ENCODE measurements at regions not wholly inside any gene's neighbourhood (a gene's known extent, or its start where the extent isn't known, plus 50 kb on each side); places are given as distances from the start of the nearest gene placed in this dataset.
"Not testable (repeated sequence)": the region's sequence is repeated elsewhere in the genome, so short reads cannot be mapped to it uniquely, and the experiment has no call there.

GRCh38 chr10:51010977-51011376 lies 63.3 kb upstream of the PRKG1 start:
- Histone ChIP-seq H3K4me1 (ENCODE audit: control insufficient read depth in 2 of 2, insufficient read depth in 2 of 2, low read length in 2 of 2) (no peaks in the 10 kb centered on the region), H3K9me3 (ENCODE audit: control insufficient read depth in 2 of 2, low read length in 2 of 2) (no peaks in the 10 kb centered on the region), H3K36me3 (ENCODE audit: control insufficient read depth in 2 of 2, insufficient read depth in 2 of 2, low read length in 2 of 2) (no peaks in the 10 kb centered on the region), H3K27me3 (ENCODE audit: control insufficient read depth in 2 of 2, insufficient read depth in 2 of 2, low read length in 2 of 2) (no peaks in the 10 kb centered on the region), H3K4me3 (ENCODE audit: low read length in 2 of 2) (no peak overlapping the region), H3K9ac (ENCODE audit: low read depth in 1 of 2, low read length in 2 of 2) (no peak overlapping the region), H3K27ac (ENCODE audit: low read depth in 2 of 2, low read length in 2 of 2) (no peak overlapping the region)

- Histone ChIP-seq H3K36me3 (ENCODE audit: control insufficient read depth in 2 of 2, insufficient read depth in 2 of 2, low read length in 2 of 2) (no peaks in the 10 kb centered on the region), H3K9me3 (ENCODE audit: control insufficient read depth in 2 of 2, low read length in 2 of 2) (no peaks in the 10 kb centered on the region)
Observed at GRCh38 chr10:51012073-51012472, 62.2 kb upstream of the PRKG1 start.

DNA sequence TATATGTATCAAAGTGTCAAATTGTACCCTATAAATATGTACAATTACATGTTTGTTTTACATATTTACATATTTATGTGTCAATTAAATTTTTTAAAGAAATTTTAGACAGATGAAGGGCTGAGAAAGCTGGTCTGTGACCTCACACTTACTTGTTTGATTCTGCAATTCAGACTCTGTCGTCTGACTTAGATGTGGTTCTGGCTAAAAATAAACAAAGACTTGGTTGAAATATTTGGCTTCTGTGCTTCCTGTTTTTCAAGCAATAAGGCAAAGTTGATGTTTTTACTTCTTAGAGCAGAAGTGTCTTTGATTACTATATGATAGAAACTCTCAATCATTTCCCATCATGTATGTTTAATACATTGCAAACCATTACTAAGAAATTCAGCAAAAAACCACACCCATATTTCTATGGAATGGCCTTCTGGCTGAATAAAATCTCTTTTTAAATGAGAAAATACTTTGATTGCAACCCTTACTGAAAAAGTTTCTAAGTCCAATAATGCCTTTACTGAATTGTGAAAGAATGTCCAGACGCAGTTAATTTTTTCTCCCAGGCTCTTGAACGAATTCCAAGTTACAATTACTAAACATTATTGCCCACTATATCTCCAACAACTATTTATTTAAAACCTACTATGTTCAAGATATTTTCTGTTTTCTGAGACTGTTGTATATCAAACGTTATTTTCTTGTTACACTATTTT lies 59.5 kb upstream of the PRKG1 start:
- no peaks in the 10 kb centered on the region for H3K4me1 ChIP-seq (ENCODE audit: control insufficient read depth in 2 of 2, insufficient read depth in 2 of 2, low read length in 2 of 2)
- H3K27ac ChIP-seq (ENCODE audit: low read depth in 2 of 2, low read length in 2 of 2): no peak overlapping the region
- H3K4me3 ChIP-seq (ENCODE audit: low read length in 2 of 2): no peak overlapping the region
- no peaks in the 10 kb centered on the region for H3K9me3 ChIP-seq (ENCODE audit: control insufficient read depth in 2 of 2, low read length in 2 of 2)
- H3K36me3 ChIP-seq (ENCODE audit: control insufficient read depth in 2 of 2, insufficient read depth in 2 of 2, low read length in 2 of 2): no peaks in the 10 kb centered on the region
- H3K27me3 ChIP-seq (ENCODE audit: control insufficient read depth in 2 of 2, insufficient read depth in 2 of 2, low read length in 2 of 2): no peaks in the 10 kb centered on the region
- H3K9ac ChIP-seq (ENCODE audit: low read depth in 1 of 2, low read length in 2 of 2): no peak overlapping the region

More at GRCh38 chr10:51012073-51012472, 62.2 kb upstream of the PRKG1 start:
- Histone ChIP-seq H3K4me1 (ENCODE audit: control insufficient read depth in 2 of 2, insufficient read depth in 2 of 2, low read length in 2 of 2) (no peaks in the 10 kb centered on the region), H3K4me3 (ENCODE audit: low read length in 2 of 2) (no peak overlapping the region), H3K9ac (ENCODE audit: low read depth in 1 of 2, low read length in 2 of 2) (no peak overlapping the region), H3K27ac (ENCODE audit: low read depth in 2 of 2, low read length in 2 of 2) (no peak overlapping the region), H3K27me3 (ENCODE audit: control insufficient read depth in 2 of 2, insufficient read depth in 2 of 2, low read length in 2 of 2) (no peaks in the 10 kb centered on the region)

- H3K36me3 ChIP-seq (ENCODE audit: control insufficient read depth in 2 of 2, insufficient read depth in 2 of 2, low read length in 2 of 2); H3K4me1 ChIP-seq (ENCODE audit: control insufficient read depth in 2 of 2, insufficient read depth in 2 of 2, low read length in 2 of 2); H3K27me3 ChIP-seq (ENCODE audit: control insufficient read depth in 2 of 2, insufficient read depth in 2 of 2, low read length in 2 of 2); H3K4me3 ChIP-seq (ENCODE audit: low read length in 2 of 2); H3K27ac ChIP-seq (ENCODE audit: low read depth in 2 of 2, low read length in 2 of 2); H3K9me3 ChIP-seq (ENCODE audit: control insufficient read depth in 2 of 2, low read length in 2 of 2); H3K9ac ChIP-seq (ENCODE audit: low read depth in 1 of 2, low read length in 2 of 2): not testable (repeated sequence)
Observed at GRCh38 chr10:51015390-51015754, 58.9 kb upstream of the PRKG1 start.

DNA sequence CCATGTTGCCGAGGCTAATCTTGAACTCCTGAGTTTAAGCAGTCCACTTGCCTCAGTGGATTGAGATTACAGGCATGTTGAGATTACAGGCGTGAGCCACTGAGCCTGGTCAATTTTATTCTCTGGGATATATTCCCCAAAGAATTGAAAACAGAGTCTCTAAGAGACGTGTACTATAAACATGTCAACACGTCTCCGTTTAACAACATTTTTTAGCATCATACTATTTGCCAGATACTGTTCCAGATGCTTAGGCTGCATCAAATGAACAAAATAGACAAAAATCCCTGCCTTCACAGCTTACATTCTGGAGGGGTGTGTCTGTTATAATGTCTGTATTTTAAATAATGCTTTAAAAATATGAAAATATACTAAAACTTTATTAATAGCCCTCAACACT lies 54.1 kb upstream of the PRKG1 start:
- Histone ChIP-seq H3K9ac (ENCODE audit: low read depth in 1 of 2, low read length in 2 of 2) (no peak overlapping the region), H3K4me1 (ENCODE audit: control insufficient read depth in 2 of 2, insufficient read depth in 2 of 2, low read length in 2 of 2) (no peaks in the 10 kb centered on the region), H3K27ac (ENCODE audit: low read depth in 2 of 2, low read length in 2 of 2) (no peak overlapping the region), H3K27me3 (ENCODE audit: control insufficient read depth in 2 of 2, insufficient read depth in 2 of 2, low read length in 2 of 2) (no peaks in the 10 kb centered on the region), H3K4me3 (ENCODE audit: low read length in 2 of 2) (no peak overlapping the region), H3K9me3 (ENCODE audit: control insufficient read depth in 2 of 2, low read length in 2 of 2) (no peaks in the 10 kb centered on the region), H3K36me3 (ENCODE audit: control insufficient read depth in 2 of 2, insufficient read depth in 2 of 2, low read length in 2 of 2) (no peaks in the 10 kb centered on the region)

DNA sequence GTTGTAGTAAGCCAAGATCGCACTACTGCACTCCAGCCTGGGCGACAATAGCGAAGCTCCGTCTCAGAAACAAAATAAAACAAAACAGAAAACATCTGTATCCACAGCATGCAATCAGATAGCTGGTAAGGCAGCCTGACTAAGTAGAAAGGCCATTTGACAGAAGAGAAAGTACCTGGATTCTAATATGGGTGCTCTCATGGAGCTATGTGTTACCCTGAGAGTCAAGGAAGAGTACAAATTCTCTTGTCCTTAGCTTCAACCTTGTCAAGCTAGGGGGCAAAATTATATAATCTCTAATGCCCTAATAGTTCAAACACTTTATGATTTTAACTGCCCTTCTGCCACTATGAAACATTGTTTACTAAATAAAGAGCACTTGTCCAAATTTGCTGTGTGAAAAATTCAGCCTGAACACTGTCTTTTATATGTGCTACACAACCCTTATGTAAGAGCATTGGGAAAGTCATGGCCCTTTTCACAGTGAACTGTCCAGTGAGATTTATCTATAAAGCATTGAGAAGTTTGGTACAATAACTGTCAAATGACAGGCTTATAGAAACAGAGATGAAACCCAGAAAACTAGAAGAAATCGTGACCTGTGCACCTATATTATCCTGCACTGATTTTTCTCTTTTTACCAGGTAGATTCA lies 51.2 kb upstream of the PRKG1 start:
- H3K36me3 ChIP-seq (ENCODE audit: control insufficient read depth in 2 of 2, insufficient read depth in 2 of 2, low read length in 2 of 2): no peaks in the 10 kb centered on the region
- no peaks in the 10 kb centered on the region for H3K27me3 ChIP-seq (ENCODE audit: control insufficient read depth in 2 of 2, insufficient read depth in 2 of 2, low read length in 2 of 2)
- H3K9me3 ChIP-seq (ENCODE audit: control insufficient read depth in 2 of 2, low read length in 2 of 2): no peaks in the 10 kb centered on the region
- no peak overlapping the region for H3K27ac ChIP-seq (ENCODE audit: low read depth in 2 of 2, low read length in 2 of 2)
- H3K4me3 ChIP-seq (ENCODE audit: low read length in 2 of 2): no peak overlapping the region
- H3K9ac ChIP-seq (ENCODE audit: low read depth in 1 of 2, low read length in 2 of 2): no peak overlapping the region
- H3K4me1 ChIP-seq (ENCODE audit: control insufficient read depth in 2 of 2, insufficient read depth in 2 of 2, low read length in 2 of 2): no peaks in the 10 kb centered on the region

DNA sequence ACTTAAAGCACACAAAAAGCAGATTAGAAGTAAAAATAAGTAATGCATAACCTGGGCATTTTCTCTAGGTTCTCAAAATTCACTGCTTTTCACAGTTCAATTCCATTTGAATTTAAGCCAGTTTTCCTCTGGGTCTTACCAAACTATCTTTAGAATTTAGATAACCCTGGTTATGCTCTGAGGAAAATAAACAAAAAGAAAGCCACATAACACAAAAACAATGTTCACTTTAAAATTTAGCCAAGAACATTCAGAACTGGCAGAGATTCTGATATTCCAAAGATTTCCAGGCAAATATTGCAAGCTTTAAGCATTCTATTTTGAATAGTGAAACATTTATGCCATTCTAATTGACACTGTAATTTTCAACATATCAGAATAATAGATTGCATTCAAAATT lies 50.7 kb upstream of the PRKG1 start:
- Histone ChIP-seq H3K27me3 (ENCODE audit: control insufficient read depth in 2 of 2, insufficient read depth in 2 of 2, low read length in 2 of 2) (no peaks in the 10 kb centered on the region), H3K4me1 (ENCODE audit: control insufficient read depth in 2 of 2, insufficient read depth in 2 of 2, low read length in 2 of 2) (no peaks in the 10 kb centered on the region), H3K9me3 (ENCODE audit: control insufficient read depth in 2 of 2, low read length in 2 of 2) (no peaks in the 10 kb centered on the region), H3K36me3 (ENCODE audit: control insufficient read depth in 2 of 2, insufficient read depth in 2 of 2, low read length in 2 of 2) (no peaks in the 10 kb centered on the region), H3K27ac (ENCODE audit: low read depth in 2 of 2, low read length in 2 of 2) (no peak overlapping the region), H3K9ac (ENCODE audit: low read depth in 1 of 2, low read length in 2 of 2) (no peak overlapping the region), H3K4me3 (ENCODE audit: low read length in 2 of 2) (no peak overlapping the region)

Data from mucosa of rectum (tissue), 2 donors.